Left forelimb (tissue), 1 donor: ENCODE measurements at regions not wholly inside any gene's neighbourhood (a gene's known extent, or its start where the extent isn't known, plus 50 kb on each side); places are given as distances from the start of the nearest gene placed in this dataset.

ENCODE experiments used
- DNase-seq: peaks from one replicate; pipeline ENCODE4 v3.0.0-alpha.2; 2018; ENCODE audit warnings: low spot score

DNA sequence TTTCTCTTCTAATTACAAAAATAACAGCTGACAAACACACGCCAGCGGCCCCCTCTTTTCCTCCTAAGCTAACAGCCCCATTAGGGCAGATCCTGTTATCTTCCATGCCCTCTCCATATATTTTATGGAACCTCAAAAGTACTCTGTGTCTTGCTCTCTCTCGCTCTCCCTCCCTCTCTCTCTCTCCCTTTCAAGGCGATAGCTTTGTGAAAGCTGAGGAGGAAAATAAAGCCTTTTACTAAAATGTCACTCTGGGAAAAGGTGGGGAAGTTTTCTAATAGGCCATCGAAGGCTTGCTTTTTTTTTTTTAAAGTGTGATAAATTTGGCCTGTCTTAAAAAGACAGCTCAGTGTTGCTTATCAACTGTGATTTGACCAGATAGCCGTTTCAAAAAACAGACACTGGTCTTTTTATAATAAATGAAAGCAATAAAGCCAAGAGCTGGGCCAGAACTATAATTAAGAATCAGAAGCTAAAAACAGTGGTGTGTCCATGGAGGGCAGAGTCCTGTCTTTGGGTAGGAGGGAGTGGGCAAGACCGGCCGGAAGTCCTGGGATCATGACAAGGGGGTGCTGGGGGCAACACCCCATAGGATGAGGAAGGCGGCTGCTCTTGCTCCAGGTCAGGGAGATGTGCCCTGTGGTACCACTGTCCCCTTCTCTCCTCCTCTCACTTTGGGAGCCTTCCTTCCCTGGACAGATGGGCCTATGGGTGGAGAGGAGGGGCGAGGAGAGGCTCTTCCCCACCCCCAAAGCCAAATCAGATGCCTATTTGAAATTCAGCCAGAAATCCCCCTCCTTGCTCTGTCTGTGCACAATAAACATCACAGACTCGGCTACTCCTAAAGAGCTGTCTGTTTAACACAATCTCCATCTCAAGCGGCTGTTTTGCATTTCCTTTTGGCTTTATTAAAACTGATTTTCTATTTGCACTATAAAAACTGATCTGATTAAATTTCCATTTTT lies 267.2 kb downstream of the BUD13 start:
- DNase-seq = no peak

DNA sequence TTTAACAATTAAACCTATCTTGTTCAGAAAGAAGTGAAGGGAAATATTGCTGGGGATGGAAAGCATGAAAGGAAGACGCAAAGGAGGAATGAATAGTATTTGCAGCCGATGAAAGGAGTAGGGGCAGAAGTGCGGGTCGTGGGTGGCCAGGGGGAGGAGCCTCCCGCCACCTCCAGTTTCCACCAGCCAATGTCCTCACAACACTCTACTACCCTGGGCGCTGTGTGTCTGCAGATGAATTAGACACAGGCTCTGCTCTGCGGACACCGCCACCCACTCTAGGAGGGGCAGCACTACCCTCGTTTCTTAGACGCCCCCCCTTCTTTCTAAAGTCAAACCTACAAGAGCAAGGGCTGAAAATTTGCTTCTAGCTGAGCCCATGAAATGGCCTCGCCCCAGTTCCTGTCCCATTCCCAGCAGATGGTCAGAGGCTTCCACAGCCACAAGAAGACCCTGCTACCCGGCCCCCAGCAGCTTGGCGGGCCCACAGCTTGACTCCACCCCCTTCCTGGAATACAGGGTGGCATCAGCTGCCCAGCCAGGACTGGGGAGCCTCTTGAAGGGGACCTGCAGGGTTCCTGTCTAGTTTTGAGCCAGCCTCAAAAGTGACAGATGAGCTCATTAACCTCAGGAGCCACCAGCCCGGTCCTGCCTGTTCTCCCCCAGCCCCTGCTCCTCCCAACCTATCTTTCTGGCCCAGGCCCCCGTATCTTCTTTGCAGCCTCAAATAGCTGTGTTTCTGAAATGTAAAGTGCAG lies 268.1 kb downstream of the BUD13 start:
- no peak for DNase-seq

- DNase-seq = no peak
Measured at GRCh38 chr11:116503216-116504160, 269.3 kb downstream of the BUD13 start.

- DNase-seq = no peak
Measured at GRCh38 chr11:116502641-116503061, 270.1 kb downstream of the BUD13 start.

- DNase-seq = no peak
Measured at GRCh38 chr11:116501728-116502127, 271.1 kb downstream of the BUD13 start.

DNA sequence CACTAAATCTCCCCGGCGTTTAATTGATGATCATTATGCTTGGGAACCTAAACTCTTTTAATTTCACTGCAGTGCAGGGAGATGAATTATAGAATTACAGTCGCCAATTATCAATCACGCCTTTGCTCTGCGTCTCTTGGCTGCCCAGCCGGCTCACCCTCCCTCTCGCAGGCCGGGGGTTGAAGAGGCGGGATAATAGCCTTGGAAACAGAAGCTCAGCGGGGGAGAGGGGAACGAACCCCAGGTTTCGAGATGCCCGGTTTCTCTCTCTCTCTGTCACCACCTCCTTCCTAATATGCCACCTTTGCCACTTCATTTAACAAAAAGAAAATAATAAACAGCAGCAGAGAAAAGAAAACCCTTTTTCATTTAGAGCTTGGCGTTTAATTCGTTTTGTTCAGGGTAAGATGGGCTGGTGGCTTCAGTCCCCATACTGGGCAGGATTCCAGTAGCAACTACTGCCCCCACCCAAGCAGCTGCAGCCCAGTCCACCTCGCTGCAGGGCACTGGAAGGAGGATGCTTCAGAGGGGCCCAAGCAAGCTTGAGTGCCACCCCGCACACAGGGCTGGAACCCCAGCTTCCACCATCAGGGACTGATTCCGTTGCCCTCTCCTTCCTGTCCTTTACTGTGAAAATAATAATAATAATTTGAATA lies 271.7 kb downstream of the BUD13 start:
- no peak for DNase-seq

DNA sequence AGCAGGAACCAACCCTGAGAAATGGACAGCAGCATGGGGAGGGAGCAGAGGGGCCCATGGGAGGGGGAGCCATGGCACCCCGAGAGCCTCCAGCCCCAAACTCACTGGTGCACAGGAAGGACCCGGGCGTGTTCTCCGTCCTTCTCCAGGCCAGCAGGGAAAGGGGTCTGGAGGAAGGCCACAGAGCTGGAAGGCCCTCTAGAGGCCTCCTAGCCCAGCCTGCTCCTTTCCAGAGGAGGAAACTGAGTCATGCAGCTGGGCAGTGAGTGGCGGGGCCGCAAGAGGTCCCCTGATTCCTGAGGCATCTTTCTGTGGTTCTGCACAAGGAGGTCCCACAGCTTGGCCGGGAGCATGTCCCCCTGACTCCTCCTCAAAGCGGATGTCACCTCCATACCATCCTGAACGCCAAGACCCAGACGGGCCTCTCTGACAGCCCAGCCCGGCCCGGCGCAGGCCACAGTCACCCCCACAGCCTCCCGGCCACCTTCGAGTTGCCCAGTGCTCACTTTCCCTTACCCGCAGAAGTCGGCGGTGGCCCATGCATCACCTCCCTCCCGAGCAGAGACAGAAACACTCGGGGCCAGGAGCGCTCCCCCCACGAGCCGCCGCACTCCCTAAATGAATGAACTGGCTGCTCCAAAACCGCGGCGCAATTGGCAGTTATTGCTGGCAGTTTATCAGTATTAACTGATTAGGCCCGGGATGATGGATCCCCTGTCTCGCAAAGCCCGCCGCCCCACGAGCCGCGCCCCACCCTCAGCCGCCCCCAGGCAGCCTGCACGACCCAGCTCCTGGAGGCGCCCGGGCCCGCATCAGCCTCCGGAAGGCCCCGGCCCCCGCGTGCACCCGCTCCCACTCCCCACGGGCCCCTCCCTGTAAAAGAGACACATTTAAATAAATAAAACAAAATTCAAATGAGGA lies 272.5 kb downstream of the BUD13 start:
- no peak for DNase-seq

- peak; percentile 79 for DNase-seq
Measured at GRCh38 chr11:116499396-116500003, 273.3 kb downstream of the BUD13 start.

DNA sequence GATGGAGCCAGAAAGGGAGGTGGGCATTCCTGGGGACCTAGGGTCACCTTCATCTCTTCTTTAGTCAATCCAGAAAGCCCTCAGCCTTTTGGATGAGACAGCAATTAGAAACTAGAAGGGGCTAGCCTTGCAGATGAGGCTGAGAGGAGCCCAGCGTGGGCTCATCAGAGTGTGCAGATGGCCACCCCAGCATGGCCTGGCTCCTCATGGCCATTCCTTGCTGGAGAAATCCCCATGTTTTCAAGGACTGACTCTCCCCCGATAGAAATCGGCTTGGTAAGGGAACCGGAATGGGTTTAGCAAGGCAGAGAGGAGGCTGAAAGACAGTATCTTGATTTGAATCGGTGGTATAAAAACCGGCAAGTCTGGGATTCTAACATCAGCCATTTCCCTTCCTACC lies 274.6 kb downstream of the BUD13 start:
- DNase-seq = no peak

- no peak for DNase-seq
Measured at GRCh38 chr11:116492600-116492999, 280.2 kb downstream of the BUD13 start.

DNA sequence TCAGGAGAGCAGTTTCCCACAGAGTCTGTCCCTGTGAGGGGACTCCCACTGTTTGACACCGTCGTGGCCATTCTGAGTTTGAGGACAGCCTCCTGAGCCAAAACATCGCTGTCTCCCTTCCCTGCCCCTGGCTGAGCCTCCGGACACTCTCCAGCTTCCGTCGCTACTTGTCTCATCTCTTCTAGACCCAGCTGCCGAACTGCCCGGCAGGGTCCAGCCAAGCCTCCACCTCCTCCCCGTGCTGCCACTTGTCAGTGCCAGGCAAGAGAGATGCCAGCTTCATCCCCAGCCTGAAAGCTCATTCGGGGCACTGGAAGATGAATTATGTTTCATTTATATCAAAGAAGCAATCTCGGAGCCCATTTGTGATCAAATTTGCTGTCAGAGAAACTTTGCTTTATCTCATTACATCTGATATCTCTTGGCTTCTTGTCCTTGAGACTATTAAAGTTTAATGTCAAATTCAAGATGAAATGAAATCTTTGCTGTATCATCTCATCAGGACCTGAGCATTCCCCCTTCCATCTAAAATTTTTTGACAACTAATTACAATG lies 283.9 kb downstream of the BUD13 start:
- no peak for DNase-seq

DNA sequence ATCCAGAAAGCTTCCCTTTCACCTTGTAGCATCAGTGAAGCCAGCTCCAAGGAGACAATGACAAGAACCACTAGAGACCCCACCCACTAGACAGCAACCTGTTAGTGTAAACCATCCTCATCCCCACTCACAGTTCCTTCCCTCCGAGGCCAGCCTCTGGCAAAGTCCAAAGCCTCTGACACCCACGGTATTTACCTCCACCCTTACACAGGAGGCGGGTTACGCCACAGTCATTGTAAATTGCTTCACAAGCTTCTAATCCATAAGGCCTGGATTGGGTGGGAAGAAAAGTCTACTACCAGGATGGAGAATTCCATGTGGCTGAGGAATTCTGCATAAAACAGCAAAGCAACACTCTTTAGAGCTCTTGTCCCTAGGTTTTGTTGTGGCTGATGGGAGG lies 287.4 kb downstream of the BUD13 start:
- no peak for DNase-seq

DNA sequence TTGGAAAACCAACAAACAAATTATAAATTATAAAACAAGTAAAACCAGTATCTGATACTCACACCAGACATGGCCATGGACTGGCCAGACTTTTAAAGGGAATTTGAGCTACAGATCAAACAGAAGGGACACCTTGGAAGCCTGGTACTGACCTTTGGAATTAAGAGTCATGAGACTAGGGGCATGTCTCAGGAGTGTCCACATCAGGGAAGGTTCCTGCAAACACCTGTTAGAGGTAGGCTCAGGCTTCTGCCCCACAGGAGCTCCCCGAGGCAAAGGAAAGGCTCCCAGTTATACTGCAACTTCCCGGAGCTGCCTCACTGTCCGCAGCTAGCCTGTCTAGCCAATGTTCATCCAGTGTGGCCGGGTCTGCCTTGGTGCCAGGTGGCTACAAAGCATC lies 290.1 kb downstream of the BUD13 start:
- DNase-seq = no peak

GRCh38 chr11:116481126-116481675 lies 291.6 kb downstream of the BUD13 start:
- DNase-seq = no peak

- DNase-seq = no peak
Measured at GRCh38 chr11:116478669-116479668, 293.8 kb downstream of the BUD13 start.

- no peak for DNase-seq
Measured at GRCh38 chr11:116478205-116478604, 294.6 kb downstream of the BUD13 start.

DNA sequence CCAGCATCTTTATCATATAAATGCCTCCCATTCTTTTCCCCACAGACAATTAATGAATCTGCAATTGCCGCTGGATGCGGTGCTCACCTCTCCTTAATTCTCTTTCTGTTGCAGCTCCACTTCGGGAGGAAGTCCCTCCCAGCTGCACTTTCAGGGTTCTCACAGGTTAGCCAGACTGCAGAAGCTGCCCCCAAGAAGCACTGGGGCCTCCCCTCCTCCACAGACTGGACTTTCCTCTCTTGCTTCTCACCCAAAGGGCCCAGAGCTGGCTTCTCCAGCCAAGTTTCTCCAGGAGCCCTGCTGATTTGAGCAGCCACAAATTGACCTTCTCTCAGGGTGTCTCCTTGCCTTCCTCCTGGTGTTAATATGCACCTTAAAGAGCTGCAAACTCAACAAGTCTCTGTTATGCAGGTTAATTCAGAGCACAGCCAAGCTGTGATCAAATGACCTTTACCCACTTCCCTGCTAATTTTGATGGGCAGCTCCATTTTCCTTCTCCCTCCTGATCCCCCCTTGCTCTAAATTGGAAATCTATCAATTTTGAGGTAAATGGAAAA lies 298.9 kb downstream of the BUD13 start:
- DNase-seq = no peak
